HG03066 (cell line): ENCODE measurements at regions not wholly inside any gene's neighbourhood (a gene's known extent, or its start where the extent isn't known, plus 50 kb on each side); places are given as distances from the start of the nearest gene placed in this dataset.
"Not testable (repeated sequence)": the region's sequence is repeated elsewhere in the genome, so short reads cannot be mapped to it uniquely, and the experiment has no call there.

ENCODE experiments used
- ATAC-seq: cut with Tn5 transposase; IDR thresholded peaks from one replicate; pipeline ENCODE4 v1.9.1; 2021; ENCODE audit warnings: low read depth; ENCODE audit not compliant: unreplicated experiment

DNA sequence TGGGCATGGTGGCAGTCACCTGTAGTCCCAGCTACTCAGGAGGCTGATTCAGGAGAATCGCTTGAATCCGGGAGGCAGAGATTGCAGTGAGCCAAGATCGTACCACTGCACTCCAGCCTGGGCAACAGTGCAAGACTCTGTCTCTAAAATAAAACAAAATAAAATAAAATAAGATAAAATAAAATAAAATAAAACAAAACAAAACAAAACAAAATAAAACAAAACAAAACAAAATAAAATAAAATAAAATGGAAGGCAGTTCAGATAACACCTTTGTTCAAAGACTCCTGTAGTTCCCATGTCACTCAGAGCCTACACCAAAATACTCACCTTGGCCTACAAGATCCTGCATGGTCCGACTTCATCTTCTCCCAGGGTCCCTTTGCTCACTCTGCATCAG, 61.3 kb downstream of the SYF2 start:
- ATAC-seq, result not testable (repeated sequence)

DNA sequence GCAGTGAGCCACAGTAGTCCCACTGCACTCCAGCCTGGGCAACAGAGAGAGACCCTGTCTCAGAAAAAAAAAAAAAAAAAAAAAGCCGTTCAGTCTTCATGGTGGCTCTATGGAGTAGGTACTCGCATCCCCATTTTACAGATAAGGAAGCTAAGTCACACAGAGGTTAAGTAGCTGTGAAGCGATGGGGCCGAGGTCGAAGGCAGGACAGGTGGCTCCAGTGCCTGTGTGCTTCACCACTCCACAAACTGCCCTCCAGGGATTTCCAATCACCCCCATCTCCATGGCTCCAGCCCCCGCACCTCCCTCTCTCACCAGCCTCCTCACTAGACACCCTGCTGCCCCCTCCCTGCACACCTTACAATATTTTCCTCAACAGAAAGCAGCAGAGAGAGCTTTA, 61.9 kb downstream of the SYF2 start:
- no peak for ATAC-seq

DNA sequence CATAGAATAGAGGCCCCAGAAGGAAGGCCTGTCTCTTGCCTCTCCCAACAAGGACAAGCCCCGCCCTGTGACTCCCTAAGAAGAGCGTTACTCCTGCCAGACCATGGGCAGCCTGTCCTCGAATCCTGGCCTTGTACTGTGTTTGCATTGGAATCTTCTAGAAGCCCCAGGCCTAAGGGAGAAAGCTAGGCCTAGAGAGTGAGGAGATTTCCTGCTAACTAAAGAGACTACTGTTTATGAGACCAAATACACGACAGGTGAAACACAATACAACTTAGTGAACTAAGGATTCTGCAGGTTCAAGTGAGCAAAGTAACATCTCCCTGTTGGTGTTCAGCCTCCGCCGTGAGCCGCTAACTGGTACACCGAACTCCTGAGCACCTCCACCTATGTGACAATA, 62.7 kb downstream of the SYF2 start:
- no peak for ATAC-seq

DNA sequence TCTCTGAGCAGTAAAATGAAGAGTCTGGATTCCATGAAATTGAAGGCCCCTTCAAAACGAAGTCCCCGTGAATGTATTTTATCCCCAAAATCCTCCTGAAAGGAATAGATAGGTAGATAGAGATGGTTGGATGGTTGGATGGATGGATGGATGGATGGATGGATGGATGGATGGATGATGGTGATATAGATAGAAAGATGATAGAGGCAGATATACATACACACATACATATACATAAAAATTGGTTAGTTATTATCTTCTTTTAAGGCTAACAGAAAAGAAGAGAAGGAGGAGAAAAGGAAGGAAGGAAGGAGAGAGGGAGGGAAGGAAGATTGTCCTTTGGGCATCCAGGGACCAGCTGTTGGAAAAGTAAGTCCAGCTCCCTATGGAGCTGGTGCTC, 63.1 kb downstream of the SYF2 start:
- ATAC-seq, result no peak

DNA sequence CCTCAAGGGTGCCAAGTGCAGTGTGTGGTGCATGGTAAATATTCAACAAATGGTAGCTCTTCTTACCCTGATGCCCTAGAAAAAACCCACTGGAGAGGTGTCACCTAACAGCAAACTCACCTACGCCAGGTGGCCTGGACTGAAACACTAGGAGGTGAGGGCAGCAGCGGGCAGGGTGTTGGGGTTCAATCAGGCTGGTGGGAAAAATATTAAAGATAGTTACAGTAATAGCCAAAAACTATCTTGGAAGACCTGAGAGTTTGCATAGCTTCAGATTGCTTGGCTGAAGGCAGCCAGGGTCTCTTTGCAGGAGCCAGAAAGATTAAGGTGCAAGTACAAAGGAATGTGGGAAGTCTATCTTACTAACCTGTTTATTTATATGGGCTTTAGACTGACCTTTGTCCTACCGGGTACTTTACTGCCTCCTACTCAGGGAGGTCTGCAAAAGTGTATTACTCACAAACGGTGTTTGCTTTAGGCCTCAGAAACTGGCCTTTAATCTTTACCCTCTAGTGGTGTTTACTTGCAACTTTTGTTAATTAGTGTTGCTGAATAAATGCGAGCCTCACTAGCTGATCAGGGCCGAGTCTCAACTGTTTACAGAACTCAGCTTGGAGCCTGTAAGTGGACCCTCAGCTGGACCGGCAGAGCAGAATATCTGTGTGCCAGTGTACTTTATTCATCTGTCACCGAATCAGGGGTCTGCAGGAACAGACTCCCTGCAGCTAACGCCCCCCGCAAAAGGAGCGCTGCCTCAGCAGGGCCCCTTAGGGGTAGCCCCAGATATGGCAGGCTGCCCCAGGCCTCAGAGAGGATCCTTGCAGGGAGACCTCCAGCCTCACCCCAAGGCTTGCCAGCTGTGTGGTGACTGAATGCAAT, 63.9 kb downstream of the SYF2 start:
- ATAC-seq, result no peak

DNA sequence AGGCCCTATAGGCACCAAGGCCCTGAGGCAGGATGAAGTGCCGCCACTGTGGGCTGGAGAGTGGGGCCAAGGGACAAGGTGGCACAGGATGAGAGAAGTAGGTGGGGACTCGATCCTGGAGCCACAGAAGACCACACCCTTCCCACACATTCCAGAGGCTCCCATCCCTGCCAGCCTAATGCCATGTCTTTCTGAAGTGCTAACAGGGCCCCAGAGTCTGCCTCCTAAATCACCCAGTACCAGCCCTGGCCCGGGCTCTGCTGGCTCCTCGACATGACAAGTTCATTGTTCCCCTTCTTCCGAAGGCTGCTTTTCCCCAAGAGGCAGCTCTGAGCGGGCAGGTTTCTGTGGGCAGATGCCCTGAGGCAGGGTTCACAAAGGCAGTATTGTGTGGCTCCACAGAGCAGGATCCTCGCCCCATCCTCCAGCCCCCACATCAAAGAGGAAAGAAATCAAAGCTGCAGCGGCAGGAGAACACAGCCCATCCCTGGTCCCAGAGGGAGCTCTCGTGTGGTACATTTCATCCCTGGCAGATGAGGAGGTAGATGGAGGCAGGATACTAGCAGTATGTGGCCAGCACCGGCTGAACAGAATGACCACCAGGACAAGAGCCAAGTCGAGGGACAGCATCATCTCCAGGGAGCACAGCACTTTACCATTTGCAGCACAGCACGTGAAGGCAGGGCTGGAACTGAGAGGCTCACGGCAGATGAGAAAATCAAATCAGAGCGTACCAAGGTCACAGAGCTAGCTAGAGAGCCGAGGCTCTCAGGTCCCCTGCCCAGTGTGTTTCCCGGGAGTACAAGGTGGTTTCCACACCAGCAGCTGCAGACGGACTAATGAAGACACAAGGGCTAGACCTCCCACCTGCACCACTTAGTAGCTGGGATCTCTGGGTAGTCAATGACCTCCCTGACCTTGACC, 64.8 kb downstream of the SYF2 start:
- ATAC-seq, result no peak

DNA sequence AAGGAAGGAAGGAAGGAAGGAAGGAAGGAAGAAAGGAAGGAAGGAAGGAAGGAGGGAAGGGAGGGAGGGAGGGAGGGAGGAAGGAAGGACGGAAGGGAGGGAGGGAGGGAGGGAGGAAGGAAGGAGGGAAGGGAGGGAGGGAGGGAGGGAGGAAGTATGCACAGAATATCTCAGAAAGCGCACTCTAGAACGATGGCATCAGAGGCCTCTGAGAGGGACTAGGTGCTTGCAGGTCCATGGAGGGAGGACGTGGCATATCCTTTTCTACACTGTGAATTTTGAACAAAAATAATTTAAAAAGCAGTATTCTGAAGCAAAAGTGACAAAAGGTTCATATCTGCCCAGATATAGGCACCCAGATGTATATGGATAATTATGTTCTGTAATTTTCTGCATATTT, 65.5 kb downstream of the SYF2 start:
- ATAC-seq, result no peak

DNA sequence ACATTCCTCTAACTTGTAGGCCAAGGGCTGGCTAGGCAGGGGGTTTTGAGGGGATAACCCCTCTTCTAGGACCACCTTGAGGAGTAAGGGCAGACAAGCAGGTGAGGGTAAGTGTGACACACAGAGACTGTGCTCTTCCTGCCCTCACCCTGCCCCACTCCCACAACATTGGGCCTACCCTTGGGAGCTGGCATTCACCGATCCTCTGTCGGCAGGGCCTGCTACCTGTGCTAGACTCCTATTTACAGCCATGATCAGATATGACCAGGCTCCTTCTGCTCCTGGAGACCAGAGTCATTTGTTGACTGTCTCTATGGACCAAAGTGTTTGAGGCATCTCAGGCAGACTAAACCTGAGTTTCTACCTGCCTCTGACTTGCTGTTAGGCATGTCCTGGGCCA, 68.3 kb downstream of the SYF2 start:
- ATAC-seq, result no peak

DNA sequence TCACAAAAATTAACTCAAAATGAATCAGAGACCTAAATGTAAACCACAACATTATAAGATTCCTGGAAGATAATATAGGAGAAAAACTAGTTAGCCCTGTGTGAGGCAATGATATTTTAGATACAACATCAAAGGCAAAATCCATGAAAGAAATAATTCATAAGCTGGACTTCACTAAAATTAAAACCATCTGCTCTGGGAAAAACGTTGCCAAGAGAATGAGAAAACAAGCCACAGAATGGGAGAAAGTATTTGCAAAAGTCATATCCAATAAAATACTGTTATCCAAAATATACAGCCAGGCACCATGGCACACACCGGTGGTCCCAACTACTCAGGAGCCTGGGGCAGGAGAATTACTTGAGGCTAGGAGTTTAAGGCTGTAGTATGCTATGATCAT, 70.3 kb downstream of the SYF2 start:
- ATAC-seq, result no peak

DNA sequence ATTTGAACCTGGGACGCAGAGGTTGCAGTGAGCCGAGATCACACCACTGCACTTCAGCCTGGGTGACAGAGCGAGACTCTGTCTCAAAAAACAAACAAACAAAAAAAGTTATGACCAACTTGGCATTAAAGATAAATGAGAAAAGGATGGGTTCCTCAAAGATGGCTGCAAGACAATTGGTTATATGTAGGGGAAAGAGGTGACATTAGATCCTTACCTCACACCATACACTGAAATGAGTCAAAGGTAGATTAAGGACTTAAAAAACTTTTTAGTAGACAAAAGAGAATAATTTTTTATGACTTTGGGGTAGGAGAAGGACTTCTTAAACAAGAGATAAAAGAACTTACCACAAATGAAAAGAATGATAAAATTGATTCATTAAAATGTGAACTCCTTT, 74.5 kb downstream of the SYF2 start:
- ATAC-seq, result no peak

DNA sequence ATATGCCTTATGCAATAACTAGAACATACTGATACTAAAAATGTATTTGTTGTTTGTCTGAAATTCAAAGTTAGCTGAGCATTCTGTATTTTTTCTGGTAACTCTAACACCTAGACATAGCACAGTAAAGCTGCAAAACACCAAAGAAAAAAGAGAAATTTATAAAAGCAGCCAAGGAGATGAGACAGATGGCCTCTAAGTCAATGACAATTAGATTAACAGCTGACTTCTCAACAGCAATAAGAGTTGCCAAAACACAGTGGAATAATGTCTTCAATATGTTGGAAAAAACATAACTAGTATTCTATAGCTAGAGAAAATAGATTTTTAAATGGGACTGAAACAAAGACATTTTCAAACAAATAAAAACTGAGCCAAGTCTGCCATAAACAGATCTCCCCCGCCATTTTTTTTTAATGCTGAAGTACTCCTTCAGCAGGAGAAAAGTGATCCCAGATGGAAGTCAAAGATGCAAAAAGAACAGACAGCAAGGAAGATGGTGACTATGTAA, 81.3 kb downstream of the SYF2 start:
- ATAC-seq, result no peak

DNA sequence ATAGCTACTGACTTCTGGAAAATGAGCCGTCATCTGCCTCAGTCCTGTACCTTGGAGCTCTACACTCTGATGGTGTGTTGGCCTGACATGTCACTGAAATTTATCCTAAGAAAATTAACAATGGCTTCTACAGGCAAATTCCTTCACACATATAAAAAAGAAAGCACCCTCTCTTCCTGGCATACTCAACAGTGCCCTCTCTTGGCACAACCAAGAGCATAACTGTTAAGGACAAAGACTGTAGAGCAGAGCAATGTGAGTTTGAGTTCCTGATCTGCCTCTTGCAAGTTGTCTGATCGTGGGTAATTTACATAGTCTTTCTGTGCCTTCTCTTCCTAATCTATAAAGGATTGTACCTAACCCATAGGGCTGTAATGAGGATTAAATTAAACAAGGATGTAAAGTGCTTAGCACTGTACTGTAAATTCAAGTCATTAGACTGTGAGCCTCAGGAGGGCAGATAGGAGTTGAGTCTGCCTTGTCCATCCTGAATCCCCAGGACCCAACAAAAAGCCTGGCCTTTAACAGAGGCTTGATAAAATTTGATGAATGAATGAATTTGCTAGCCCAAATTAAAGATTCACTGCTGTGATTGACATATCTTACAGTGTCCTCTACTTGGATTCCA, 83.5 kb downstream of the SYF2 start:
- ATAC-seq, result no peak

DNA sequence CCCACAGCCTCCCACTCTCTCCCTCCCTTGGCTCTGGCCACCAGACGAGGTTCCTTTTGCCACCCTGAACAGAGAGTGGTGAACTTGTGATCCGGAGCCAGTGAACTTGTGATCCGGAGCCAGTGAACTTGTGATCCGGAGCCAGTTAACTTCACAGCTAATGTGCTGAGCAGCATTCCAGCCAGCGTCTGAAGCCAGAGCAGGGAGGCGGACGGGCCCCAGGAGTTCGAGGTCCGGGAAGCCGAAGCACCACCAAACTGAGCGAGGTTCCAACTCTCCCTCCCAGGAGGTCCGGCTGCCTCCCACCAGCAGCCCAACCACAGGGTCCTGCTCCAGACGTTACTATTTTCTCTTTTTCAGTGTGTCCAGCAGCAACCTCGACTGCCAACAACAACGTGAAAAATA, 85.8 kb downstream of the SYF2 start:
- no peak for ATAC-seq

DNA sequence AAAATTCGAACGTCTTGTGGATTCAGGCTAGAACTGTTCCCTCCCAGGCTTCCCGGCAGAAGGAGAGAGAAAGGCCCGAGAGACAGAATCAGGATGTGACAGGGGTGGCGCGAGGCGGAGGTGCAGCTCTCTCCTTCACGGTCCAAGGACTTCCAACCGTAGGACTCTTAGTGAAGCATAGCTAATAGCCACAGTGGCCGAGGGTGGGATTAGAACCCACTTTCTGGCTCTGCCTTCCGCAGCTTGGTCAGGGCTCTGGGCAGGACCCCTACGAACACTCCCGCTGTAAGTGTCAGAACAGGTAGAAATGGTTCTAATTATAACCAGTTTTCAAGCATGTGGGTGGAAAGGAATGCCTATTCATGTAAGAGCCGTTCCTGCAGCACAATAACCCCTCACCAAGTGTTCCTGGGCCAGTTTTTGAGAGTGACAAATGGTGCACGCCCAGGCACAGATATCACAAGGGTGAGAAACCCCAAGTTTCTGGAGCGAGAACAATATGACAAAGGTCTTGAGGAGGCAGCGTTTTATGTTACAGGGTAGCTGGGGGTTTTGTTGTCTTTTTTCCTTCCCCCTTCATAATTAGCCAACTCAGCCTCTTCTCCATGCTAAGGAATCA, 86.4 kb downstream of the SYF2 start:
- ATAC-seq, result no peak

DNA sequence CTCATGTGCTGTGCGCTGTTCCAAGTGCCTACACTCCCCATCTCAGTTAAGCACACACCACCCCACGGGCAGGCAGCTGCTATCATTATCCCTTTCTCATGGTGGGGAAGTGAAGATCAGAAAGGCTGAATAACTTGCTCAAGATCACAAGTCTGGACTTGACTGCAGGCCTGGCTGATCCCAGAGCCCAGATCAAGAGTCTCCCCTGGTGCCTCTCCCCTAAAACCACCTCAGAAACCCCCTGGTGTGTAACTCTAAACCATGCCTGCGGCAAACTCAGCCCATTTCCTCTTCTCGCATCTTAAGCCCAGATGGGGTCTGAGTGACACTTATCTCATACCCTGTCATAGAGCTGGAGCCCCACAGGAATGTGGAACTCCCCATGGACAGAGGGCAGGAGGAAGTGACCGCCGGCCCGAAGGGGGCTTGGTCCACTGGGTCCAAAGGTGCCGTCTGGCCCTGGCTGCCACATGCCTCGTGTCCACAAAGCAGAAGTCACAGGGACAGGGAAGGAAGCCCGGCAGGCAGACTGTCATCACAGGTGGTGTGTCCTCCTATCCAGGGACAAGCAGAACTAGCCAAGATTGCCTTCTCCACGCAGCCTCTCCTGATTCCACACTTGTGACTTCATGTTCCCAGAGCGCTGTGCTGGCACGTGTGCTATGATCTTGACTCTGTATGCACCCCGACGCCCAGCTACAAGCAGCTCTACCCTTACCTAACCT, 92.1 kb downstream of the SYF2 start:
- ATAC-seq, result peak; percentile 67

DNA sequence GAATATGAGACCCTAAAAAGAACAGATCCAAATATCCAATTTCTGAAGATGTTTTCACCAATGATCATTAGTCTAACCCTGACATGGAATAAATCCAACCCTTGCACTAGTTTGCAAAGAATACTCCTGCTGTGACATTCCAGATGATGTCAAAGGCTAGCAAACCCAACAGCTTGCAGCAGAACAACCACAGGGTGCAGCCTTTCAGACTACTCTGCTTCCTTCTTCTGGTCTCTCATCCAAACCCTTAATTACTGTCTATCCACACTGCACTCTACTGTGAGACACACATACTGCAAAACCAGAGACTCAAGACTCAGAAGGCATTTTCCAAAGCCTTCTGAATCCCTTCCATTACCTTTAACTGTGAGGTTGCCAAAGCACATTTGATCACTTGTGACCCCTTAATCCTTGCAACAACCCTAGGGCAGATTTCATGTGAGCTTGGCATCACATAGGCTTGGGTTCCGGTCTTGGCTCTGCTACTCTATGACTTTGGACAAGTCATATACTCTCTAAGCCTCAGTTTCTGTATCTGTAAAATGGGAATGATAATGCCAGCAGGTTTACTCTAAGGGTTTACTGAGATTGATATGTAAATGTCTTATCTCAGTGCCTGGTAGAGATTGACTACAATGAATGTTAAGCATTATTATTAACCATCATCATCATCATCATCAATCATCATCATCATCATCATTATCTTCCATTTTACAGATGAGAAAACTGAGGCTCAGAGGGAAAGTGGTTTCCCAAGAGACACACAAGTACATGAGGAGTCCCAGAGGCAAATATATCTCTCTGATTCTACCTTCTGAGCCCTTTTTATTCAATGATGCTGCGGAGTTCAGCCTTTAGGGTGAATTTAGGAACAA, 94.5 kb downstream of the SYF2 start:
- no peak for ATAC-seq

DNA sequence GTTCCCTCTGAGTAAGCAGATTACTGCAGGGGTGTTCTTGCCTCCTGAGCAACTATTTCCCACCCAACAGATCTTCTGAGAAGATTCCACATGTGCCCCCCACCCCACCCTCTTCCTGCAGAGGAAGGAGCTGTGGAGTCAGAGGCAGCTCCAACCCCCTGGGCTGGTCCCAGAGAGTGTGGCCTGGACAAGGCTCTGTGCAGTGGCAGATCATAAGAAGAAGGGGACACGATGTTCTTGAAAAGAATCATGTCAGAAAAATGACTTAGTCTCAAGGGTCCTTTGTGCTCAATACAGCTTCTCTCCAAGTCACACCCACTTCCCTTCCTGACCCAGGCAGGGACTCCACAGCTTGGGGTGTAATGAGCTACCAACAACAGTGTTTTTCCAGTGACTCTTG, 95.2 kb downstream of the SYF2 start:
- ATAC-seq, result no peak

DNA sequence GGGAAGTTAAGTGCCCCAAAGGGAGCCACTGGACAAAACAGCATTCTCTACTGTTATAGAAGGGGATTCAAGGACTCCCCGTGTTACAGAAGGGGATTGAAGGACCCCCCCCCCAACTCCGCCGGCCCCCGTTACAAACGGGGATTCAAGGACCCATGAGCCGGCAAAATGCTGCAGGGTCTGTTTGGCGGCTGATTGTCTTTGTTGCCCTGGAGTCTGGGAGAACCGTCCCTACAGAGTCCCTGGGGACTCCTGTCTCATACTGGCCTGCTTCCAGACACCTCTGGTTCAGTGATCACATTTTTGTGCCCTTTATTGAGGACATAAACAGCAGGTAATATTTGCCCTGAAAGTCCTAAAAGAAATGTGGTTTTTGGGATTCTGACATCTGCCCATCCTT, 96.4 kb downstream of the SYF2 start:
- no peak for ATAC-seq
